HepG2 (cell line): ENCODE measurements at regions not wholly inside any gene's neighbourhood (a gene's known extent, or its start where the extent isn't known, plus 50 kb on each side); places are given as distances from the start of the nearest gene placed in this dataset.
"Not testable (repeated sequence)": the region's sequence is repeated elsewhere in the genome, so short reads cannot be mapped to it uniquely, and the experiment has no call there.

Experiments
- ATAC-seq: fragments of 200-7000 bp; cut with Tn5 transposase; 3 replicates; pipeline ENCODE4 v1.9.1; 2020; ENCODE audit warnings: mild to moderate bottlenecking, moderate library complexity
- BruUV-seq: library from RNA; stranded (reverse); fragments of 400-500 nt; replicated peaks from 2 replicates; lab custom pipeline; 2021; lab: Mats Ljungman, UMichigan
- CTCF ChIA-PET: fragments of 300-600 bp; formaldehyde crosslinking; extraction: SDS; loops from one replicate; lab custom pipeline; 2021; ENCODE audit warnings: low total read pairs, inconsistent platforms, low intra/inter-chr PET ratio; lab: Yijun Ruan, JAX
- POLR2A ChIA-PET: fragments of 350-600 bp; sonication (Branson Sonifier 250); formaldehyde crosslinking; loops from one replicate; lab custom pipeline; 2020; ENCODE audit warnings: antibody characterized with exemption, inconsistent platforms; lab: Yijun Ruan, JAX
- DNase-seq: peaks from one replicate; pipeline ENCODE4 v3.0.0-alpha.2; 2015; ENCODE audit warnings: low spot score
- FAIRE-seq: peaks from 3 replicates; lab custom pipeline; 2011; peaks lifted over from hg19 to GRCh38; lab: Jason Lieb, UNC
- H2AFZ ChIP-seq: one replicate; pipeline ENCODE4 v1.6.1; 2011; ENCODE audit warnings: low read length, inconsistent platforms
- H3K27ac ChIP-seq: fragments of 300-600 bp; 3 replicates; pipeline ENCODE4 v1.8.0; 2011; ENCODE audit warnings: mixed run types, mild to moderate bottlenecking, mixed read lengths, low read length, inconsistent platforms; ENCODE audit not compliant: insufficient read depth; ENCODE audit errors: extremely low read length
- H3K27me3 ChIP-seq, 2 experiments: fragments of 200-600 bp in 1 of 2; 2 replicates in 1 of 2; 3 replicates in 1 of 2; pipeline versions ENCODE4 v1.6.0 to v1.8.0; 2011; ENCODE audit warnings: low read length in 2 of 2, mild to moderate bottlenecking in 2 of 2, moderate library complexity in 2 of 2, inconsistent platforms in 1 of 2; ENCODE audit not compliant: insufficient read depth in 2 of 2, control insufficient read depth in 1 of 2
- H3K36me3 ChIP-seq, 2 experiments: fragments of 200-600 bp in 1 of 2; replicated peaks in 1 of 2; 2 replicates in 1 of 2; 3 replicates in 1 of 2; pipeline versions ENCODE4 v1.5.1 to v1.8.0; 2011; ENCODE audit warnings: low read length in 2 of 2, inconsistent platforms in 1 of 2; ENCODE audit not compliant: insufficient read depth in 2 of 2, control insufficient read depth in 1 of 2
- H3K4me1 ChIP-seq: 2 replicates; pipeline ENCODE4 v1.5.1; 2012; ENCODE audit warnings: low read length, inconsistent platforms; ENCODE audit not compliant: insufficient read depth
- H3K4me2 ChIP-seq: 2 replicates; pipeline ENCODE4 v1.6.0; 2011; ENCODE audit warnings: low read depth, low read length, inconsistent platforms
- H3K4me3 ChIP-seq, 3 experiments: fragments of 200-600 bp in 1 of 3; sonication (generic), shearing (Covaris generic) in 1 of 3; replicated peaks in 1 of 3; 2 replicates each; pipeline ENCODE4 v1.5.1; 2011 to 2016; ENCODE audit warnings: low read length in 3 of 3, inconsistent platforms in 2 of 3, low read depth in 2 of 3, mild to moderate bottlenecking in 2 of 3, control low read depth in 1 of 3, mixed read lengths in 1 of 3; ENCODE audit not compliant: insufficient read depth in 1 of 3
- H3K79me2 ChIP-seq: one replicate; pipeline ENCODE4 v1.6.1; 2011; ENCODE audit warnings: low read length, inconsistent platforms; ENCODE audit not compliant: insufficient read depth
- H3K9ac ChIP-seq: 2 replicates; pipeline ENCODE4 v1.6.0; 2011; ENCODE audit warnings: mild to moderate bottlenecking, low read depth, low read length, inconsistent platforms; ENCODE audit not compliant: insufficient read depth
- H3K9me3 ChIP-seq: 2 replicates; pipeline ENCODE4 v1.5.1; 2012; ENCODE audit warnings: mild to moderate bottlenecking, low read length
- H4K20me1 ChIP-seq: 2 replicates; pipeline ENCODE4 v1.6.0; 2011; ENCODE audit warnings: inconsistent platforms, mild to moderate bottlenecking, low read length, moderate library complexity; ENCODE audit not compliant: insufficient read depth
- BRF2 ChIP-seq: sonication (generic); formaldehyde crosslinking; IDR thresholded peaks from 2 replicates; pipeline ENCODE4 v1.8.1; 2022; ENCODE audit warnings: mild to moderate bottlenecking, missing genetic modification reagents
- ZNF460 ChIP-seq: sonication (generic); formaldehyde crosslinking; IDR thresholded peaks from 2 replicates; pipeline ENCODE4 v1.5.1; 2020; ENCODE audit warnings: missing genetic modification reagents, mild to moderate bottlenecking, borderline replicate concordance
- WGBS: methylation state at CpG from one replicate; pipeline ENCODE4 v1.1.6; 2017; ENCODE audit warnings: low lambda C conversion rate; 5-methylcytosine and 5-hydroxymethylcytosine counted together
- in situ Hi-C: cut with HindIII; loops from 2 replicates; pipeline ENCODE4 v1.10.0; 2017; ENCODE audit warnings: low pct_unique_long_range_greater_than_20kb; ENCODE audit not compliant: extremely low pct_ligation_motif_present
- intact Hi-C: fragments of 100-400 bp; cut with micrococcal nuclease; formaldehyde crosslinking; loops from one replicate; pipeline ENCODE4 v1.10.0; 2022; ENCODE audit not compliant: unreplicated experiment
- TF ChIP-seq, protein P1 (sequence below): sonication (generic); formaldehyde crosslinking; IDR thresholded peaks from 2 replicates; pipeline ENCODE4 v1.5.0; 2020; ENCODE audit warnings: missing genetic modification reagents

GRCh38 chr3:20464237-20464636, 278.2 kb upstream of the SGO1 start:
- H3K36me3 ChIP-seq, FAIRE-seq, H3K4me1 ChIP-seq, H3K27me3 ChIP-seq, in situ Hi-C loops, intact Hi-C loops, BruUV-seq, H3K79me2 ChIP-seq, H3K27ac ChIP-seq, H2AFZ ChIP-seq, H3K4me2 ChIP-seq, H3K4me3 ChIP-seq, H3K9ac ChIP-seq, CTCF ChIA-PET, H4K20me1 ChIP-seq, DNase-seq, ATAC-seq, POLR2A ChIA-PET: not testable (repeated sequence)
- H3K9me3 ChIP-seq = peaks cover 90% of the 10 kb centered on the region
- 5% methylated on average over 2 of the region's 2 CpGs for WGBS

DNA sequence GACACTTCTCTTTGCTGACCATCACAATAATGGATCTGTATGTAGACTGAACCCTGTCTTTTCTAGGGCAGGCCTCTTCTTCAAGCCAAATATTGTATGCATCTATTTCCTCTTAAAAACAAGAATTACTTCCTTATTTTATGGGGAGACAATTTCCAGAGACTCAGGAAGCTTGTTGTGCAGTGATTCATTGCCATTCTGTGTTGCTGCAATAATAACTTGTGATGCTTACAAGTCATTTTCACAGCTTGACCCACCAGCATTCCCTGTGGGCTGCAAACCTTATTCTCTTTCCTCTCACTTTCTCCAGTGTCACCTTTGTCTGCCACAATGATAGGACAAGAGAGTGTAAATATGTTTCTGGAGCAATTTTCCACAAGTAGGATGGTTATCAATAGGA, 276.7 kb upstream of the SGO1 start:
- no peaks in the 10 kb centered on the region for H3K4me1 ChIP-seq
- ChIA-PET CTCF (no interaction called here), POLR2A (no interaction called here)
- H4K20me1 ChIP-seq = no peaks in the 10 kb centered on the region
- H3K4me2 ChIP-seq = no peak overlapping the region
- BruUV-seq = no TSS peak
- no peak overlapping the region for H3K9ac ChIP-seq
- H2AFZ ChIP-seq = no peak overlapping the region
- intact Hi-C loops = no loop called here
- ATAC-seq (no peak), FAIRE-seq (no peak), DNase-seq (no peak)
- no peak overlapping the region for H3K27ac ChIP-seq
- no peaks in the 10 kb centered on the region for H3K27me3 ChIP-seq
- TF ChIP-seq, protein P1, sequence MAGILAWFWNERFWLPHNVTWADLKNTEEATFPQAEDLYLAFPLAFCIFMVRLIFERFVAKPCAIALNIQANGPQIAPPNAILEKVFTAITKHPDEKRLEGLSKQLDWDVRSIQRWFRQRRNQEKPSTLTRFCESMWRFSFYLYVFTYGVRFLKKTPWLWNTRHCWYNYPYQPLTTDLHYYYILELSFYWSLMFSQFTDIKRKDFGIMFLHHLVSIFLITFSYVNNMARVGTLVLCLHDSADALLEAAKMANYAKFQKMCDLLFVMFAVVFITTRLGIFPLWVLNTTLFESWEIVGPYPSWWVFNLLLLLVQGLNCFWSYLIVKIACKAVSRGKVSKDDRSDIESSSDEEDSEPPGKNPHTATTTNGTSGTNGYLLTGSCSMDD (CRISPR knock-in tag) = no peak
- TF ChIP-seq ZNF460 (CRISPR knock-in tag) (no peak), BRF2 (CRISPR knock-in tag) (no peak)
- H3K9me3 ChIP-seq = peaks cover 90% of the 10 kb centered on the region
- no peaks in the 10 kb centered on the region for H3K79me2 ChIP-seq
- in situ Hi-C loops = no loop called here
- no peaks in the 10 kb centered on the region for H3K36me3 ChIP-seq
- no peak overlapping the region for H3K4me3 ChIP-seq
